Vagina (tissue), 2 donors: ENCODE measurements at regions not wholly inside any gene's neighbourhood (a gene's known extent, or its start where the extent isn't known, plus 50 kb on each side); places are given as distances from the start of the nearest gene placed in this dataset.

Experiments used
- CTCF ChIP-seq, 3 experiments: fragments of 450-650 bp in 2 of 3; fragments of 200-600 bp in 1 of 3; sonication (generic) in 1 of 3; IDR thresholded peaks; one replicate each; pipeline ENCODE4 v1.5.1; 2017 to 2019; ENCODE audit warnings: antibody characterized with exemption in 3 of 3, mild to moderate bottlenecking in 2 of 3, moderate library complexity in 2 of 3
- POLR2A ChIP-seq, 2 donors: fragments of 450-650 bp; IDR thresholded peaks; one replicate each; pipeline ENCODE4 v1.6.1; 2017; ENCODE audit warnings: antibody characterized with exemption in 2 of 2, mild to moderate bottlenecking in 2 of 2, moderate library complexity in 2 of 2
- POLR2AphosphoS5 ChIP-seq, 2 donors: sonication (generic); formaldehyde crosslinking; IDR thresholded peaks; one replicate each; pipeline ENCODE4 v1.9.0; 2017; ENCODE audit warnings: antibody characterized with exemption in 2 of 2, mild to moderate bottlenecking in 2 of 2, low read depth in 1 of 2; ENCODE audit not compliant: insufficient read depth in 1 of 2

DNA sequence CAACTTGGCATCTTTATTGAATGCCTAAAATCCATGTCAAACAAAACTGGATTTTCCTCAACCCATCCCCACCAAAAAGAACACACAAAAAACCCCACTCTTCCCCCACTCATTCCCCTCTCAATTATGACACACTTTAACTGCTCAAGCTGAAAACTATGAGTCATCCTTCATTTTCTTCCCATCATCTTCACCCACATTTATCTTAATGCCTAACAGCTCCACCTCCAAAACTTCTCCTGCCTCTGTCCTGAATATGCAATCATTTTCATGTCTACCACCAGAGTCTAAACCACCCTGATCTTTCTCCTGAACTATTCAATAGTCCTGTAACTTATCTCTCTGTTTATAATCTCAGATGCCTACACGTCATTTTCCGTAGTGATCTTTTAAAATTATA, 239.7 kb downstream of the BCAT1 start:
- TF ChIP-seq POLR2A (IDR thresholded peaks at IDR 0.05) = no peak
- no peak for TF ChIP-seq CTCF (IDR thresholded peaks at IDR 0.05)
- TF ChIP-seq POLR2AphosphoS5 (IDR thresholded peaks at IDR 0.05; ENCODE audit: insufficient read depth in 1 of 2, low read depth in 1 of 2) = no peak
